HG03196 (cell line): ENCODE measurements at regions not wholly inside any gene's neighbourhood (a gene's known extent, or its start where the extent isn't known, plus 50 kb on each side); places are given as distances from the start of the nearest gene placed in this dataset.
"Not testable (repeated sequence)": the region's sequence is repeated elsewhere in the genome, so short reads cannot be mapped to it uniquely, and the experiment has no call there.

Experiments
- ATAC-seq: cut with Tn5 transposase; IDR thresholded peaks from one replicate; pipeline ENCODE4 v1.9.1; 2021; ENCODE audit not compliant: unreplicated experiment

GRCh38 chr5:86671536-86671935, 53.8 kb downstream of the COX7C start:
- ATAC-seq: no peak

DNA sequence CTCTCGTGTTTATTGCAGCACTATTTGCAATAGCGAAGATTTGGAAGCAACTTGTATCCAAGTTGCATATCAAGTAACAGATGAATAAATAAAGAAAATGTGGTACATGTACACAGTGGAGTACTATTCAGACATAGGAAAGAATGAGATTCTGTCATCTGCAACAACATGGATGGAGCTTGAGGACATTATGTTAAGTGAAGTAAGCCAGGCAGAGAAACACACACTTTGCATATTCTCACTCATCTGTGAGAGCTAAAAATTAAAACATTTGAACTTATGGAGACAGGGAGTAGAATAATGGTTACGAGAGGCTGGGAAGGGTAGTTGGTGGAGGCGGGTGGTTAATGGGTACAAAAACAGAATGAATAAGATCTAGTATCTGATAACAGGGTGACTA, 56.3 kb downstream of the COX7C start:
- ATAC-seq: no peak

DNA sequence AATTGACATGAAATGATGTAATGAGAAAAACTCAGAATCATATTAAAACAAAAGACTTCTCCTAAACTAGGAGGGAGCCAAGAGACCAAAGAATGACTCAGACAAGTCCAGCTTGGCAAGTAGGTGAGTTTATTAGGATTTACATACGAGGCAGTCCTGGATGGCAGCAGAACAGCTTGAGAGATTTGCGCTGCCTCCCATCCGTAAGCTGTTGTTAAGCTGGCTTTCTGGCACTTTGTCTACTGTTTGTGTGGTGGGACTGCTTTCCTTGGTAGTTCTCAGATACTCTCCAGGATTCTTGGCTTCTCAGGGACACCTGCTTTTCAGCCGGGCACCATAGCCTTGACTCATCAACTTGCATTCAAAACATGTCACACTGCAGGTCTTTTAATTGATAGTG, 57.6 kb downstream of the COX7C start:
- no peak for ATAC-seq

DNA sequence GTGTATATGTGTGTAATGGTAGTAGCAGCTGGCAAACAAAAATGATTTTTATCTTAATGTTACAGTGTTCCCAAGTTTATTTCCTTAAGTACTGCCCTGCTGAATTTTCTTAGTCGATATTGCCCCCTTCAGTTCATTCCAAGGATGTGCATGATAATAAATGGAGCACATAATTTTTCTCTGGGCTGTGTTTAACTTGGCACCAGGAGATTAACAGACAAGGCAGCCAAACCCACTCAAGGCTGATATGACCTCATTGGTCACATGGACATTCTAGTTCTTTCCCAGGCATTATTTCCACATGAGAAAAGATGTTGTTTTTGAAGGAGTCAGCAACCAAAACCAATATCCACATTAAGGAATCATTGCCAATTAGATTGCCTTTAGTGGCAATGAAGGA, 61.8 kb downstream of the COX7C start:
- ATAC-seq: no peak

DNA sequence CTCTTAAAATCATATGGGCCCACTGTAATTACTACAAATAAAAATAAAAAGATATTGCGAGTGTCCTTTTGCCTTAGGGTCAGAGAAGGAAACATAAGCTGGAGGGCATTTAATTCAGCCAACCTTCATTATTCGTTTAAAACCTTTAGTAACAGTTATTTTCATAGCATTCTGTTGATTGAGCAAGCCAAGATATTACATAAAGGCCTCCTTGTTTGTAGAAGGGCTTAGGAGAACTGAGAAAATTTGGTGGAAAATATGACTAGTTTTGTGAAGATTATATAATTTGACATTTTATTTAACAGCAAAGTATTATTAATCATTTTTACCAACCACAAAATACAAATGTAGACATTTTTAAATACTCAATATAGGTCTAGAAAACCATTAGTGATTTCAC, 62.2 kb downstream of the COX7C start:
- no peak for ATAC-seq

DNA sequence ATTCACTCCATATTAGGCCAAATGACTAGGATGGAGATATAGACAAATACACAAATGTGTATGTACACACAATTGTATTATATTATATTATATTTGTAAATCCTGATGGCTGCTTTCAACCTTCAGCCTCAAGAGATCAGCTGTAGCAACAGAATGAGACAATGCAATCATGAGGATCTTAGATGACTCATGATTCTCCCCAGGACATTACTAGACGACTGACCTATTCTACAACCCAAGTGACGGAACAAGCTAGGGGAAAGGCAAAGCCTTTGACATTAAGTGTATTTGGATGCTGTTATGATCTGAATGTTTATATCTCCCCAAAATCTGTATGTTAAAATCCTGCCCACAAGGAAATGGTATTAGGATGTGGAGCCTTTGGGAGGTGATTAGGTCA, 66.5 kb downstream of the COX7C start:
- ATAC-seq: no peak

DNA sequence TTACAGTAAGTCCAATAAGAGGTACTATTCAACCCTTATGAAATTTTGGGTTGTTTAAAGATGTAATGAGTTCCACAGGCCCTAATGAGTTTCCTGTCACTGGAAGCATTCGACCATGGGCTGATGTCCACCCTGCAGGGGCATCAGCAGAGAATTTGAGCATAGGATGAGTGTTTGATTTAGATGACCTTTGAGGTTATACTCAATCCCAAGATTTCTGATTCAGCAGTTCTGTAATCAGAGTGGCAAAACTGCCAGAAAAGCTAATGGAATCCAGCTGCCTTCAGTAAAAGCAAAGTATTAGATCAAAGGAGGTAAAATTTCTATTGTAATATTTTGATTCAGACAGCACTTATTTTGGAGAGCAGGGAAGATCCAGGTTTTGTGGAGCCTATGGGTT, 68.3 kb downstream of the COX7C start:
- ATAC-seq: no peak

DNA sequence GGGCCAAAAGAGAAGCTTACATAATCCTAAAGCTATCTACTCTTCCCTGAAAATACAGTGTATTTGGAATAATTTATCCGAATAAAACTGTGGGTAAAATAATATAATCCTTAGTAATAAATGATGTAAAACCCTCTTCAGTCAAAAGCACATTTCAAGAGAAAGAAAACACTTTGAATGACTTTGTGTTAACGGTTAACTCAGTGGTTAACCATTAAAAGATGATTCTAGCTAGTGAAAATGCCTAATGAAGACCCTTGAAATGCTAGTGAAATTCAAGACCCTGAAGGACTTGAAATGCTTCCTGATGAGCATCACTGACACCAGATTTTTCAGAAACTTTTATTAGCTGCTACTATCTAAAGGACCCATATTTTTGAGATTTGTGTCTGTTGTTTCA, 70.7 kb downstream of the COX7C start:
- ATAC-seq: no peak

DNA sequence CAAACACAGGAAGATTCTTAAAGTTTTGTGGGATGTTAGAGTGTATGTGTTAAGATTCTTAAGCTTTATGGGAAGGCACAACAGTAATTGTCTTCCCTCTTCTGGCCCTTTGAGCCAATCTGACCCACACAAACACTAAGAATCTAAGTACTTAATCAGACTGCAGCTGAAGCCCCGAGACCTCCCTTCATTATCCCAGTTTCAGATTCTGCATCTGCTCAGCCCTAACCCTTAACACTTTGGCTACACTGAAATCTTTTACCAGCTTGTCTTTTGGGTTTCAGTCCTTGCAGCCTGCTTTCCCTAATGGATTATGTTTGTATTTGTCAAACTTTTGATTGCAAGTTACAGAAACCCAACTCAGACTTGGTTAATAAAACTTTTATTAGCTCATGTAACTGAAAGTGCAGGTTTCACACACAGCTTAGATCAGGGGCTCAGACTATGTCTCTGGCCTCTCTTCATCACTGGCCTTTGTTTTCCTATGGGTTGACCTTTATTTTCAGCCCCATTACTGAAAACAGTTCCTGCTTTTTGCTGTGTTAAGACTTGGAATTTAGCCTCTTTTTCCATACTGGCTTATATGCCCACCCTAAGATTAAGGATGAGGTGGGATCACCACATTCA, 71.5 kb downstream of the COX7C start:
- no peak for ATAC-seq

GRCh38 chr5:86709157-86709881, 91.6 kb downstream of the COX7C start:
- ATAC-seq: no peak

DNA sequence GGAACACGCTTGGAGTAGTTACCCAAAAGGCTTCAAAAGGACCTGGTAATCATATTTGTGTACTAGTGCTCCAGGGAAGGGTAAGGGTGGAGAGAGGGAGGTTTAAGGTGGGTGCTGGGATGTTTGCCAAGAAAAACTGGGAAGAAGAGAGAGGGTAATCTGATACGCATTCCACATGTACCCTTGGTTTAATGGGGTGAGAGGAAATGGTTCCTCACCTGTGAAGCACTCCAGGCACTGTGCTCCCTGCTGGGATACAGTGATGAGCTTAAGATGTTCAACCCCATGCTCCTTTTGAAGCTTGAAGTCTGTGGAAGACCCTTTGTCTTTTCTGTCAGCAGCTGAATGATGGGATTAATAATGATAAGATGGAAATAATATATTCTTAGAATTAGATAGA, 98.4 kb downstream of the COX7C start:
- no peak for ATAC-seq

- ATAC-seq: not testable (repeated sequence)
These were observed 113.8 kb downstream of the COX7C start for GRCh38 chr5:86731319-86732117.

DNA sequence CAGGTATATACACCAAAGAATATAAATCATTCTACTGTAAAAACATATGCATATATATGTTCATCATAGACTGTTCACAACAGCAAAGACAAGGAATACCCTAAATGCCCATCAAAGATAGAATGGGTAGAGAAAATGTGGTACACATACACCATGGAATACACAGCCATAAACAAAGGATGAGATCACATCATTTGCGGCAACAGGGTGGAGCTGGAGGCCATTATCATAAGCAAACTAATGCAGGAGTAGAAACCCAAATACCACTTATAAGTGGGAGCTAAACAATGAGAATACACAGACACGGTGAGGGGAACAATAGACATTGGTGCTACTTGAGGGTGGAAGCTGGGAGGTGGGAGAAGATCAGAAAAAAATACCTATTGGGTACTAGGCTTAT, 117.6 kb downstream of the COX7C start:
- no peak for ATAC-seq

GRCh38 chr5:86737579-86737978, 119.8 kb downstream of the COX7C start:
- no peak for ATAC-seq

- no peak for ATAC-seq
These were observed 130.9 kb downstream of the COX7C start for GRCh38 chr5:86748538-86749105.

- no peak for ATAC-seq
These were observed 132.1 kb downstream of the COX7C start for GRCh38 chr5:86749841-86750240.

- ATAC-seq: no peak
These were observed 139.1 kb downstream of the COX7C start for GRCh38 chr5:86756839-86757238.

DNA sequence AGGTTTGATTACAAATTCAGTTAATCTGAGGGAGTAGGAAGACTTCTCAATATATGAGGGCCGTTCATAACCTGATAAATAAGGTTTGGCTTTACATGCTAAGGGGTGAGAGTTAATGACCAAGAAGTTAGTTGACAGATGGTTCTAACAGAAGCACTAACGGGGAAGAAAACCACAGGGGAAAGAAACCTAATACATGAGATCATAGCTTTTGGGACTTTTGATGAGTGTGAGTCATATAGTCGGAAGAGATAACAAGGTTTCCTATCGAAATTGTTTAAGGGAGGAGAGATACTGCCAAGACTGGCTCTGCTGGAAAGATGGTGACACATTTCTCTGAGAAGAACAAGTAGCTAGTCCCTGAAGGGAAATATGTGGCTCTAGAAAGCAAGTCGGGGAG, 140.1 kb downstream of the COX7C start:
- ATAC-seq: no peak

DNA sequence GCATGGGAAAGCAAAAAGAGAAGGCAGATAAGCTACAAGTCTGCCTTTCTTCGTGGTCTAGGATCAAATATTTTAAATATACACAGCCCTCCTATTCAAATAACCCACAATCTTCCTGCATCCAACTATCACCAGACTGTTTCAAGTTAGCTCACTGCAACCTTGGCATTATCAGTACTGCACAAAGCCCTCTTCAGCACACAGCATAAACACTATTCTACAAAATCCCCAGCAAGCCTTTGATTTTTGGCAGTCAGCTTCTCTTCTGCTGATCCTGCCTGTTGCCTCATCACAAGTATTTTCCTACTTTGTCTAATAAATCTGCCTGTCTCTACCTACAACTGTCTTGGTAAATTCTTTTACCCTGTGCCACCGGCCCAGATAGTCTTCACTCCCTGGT, 142.9 kb downstream of the COX7C start:
- no peak for ATAC-seq

- ATAC-seq: no peak
These were observed 146.2 kb downstream of the COX7C start for GRCh38 chr5:86763929-86764328.

GRCh38 chr5:86765778-86766502, 148.2 kb downstream of the COX7C start:
- no peak for ATAC-seq
